AG04450 (cell line): ENCODE measurements at regions not wholly inside any gene's neighbourhood (a gene's known extent, or its start where the extent isn't known, plus 50 kb on each side); places are given as distances from the start of the nearest gene placed in this dataset.

Source experiments
- CTCF ChIA-PET: fragments of 300-600, 350-600 bp; formaldehyde crosslinking; extraction: SDS; loops from one replicate; lab custom pipeline; 2022; ENCODE audit warnings: antibody characterized with exemption, inconsistent platforms; lab: Charles Lee
- POLR2A ChIA-PET: fragments of 350-600 bp; formaldehyde crosslinking; extraction: SDS; loops from one replicate; lab custom pipeline; 2021; ENCODE audit warnings: antibody characterized with exemption, inconsistent platforms; lab: Yijun Ruan, JAX
- DNase-seq: peaks from one replicate; pipeline ENCODE4 v3.0.0-alpha.2; 2011; ENCODE audit warnings: low read depth, low spot score
- H3K27ac ChIP-seq: one replicate; pipeline ENCODE4 v1.5.1; 2012; ENCODE audit warnings: low read depth, low read length, control low read depth
- H3K27me3 ChIP-seq: one replicate; pipeline ENCODE4 v1.6.0; 2012; ENCODE audit warnings: low read length; ENCODE audit not compliant: control insufficient read depth, insufficient read depth
- H3K4me3 ChIP-seq: 2 replicates; pipeline ENCODE4 v1.5.1; 2011; ENCODE audit warnings: mild to moderate bottlenecking, low read depth, low read length, control low read depth
- H3K9me3 ChIP-seq: 2 replicates; pipeline ENCODE4 v1.5.1; 2012; ENCODE audit warnings: low read length; ENCODE audit not compliant: control insufficient read depth, insufficient read depth
- TF ChIP-seq, protein P1 (sequence below): IDR thresholded peaks from 2 replicates; pipeline ENCODE4 v1.5.1; 2011; ENCODE audit warnings: low read depth, low read length, control low read depth, inconsistent platforms

DNA sequence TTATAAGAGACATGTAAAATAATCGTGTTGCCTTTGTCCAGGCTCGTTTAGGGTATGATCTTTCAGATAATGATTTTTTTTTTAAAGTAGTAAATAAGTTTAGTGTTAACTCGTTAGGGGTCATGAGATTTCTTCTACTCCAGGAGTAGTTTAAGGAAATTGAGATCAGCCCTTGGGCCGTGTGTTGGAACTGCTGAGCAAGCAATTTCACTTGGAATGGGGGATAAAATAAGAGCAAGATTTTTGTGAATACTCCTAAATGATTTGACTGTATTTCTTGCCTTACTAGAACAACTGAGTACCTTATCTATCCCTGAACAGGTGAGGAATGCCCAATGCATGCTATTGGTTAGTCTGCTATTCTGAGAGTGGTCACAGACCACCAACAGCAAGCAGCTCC, 102.2 kb upstream of the SERPINE2 start:
- Histone ChIP-seq H3K27me3 (no peaks in the 10 kb centered on the region), H3K27ac (no peak overlapping the region), H3K9me3 (no peaks in the 10 kb centered on the region), H3K4me3 (no peak overlapping the region)
- DNase-seq, result no peak
- POLR2A ChIA-PET, result no interaction called here
- CTCF ChIA-PET, result no interaction called here
- TF ChIP-seq, protein P1, sequence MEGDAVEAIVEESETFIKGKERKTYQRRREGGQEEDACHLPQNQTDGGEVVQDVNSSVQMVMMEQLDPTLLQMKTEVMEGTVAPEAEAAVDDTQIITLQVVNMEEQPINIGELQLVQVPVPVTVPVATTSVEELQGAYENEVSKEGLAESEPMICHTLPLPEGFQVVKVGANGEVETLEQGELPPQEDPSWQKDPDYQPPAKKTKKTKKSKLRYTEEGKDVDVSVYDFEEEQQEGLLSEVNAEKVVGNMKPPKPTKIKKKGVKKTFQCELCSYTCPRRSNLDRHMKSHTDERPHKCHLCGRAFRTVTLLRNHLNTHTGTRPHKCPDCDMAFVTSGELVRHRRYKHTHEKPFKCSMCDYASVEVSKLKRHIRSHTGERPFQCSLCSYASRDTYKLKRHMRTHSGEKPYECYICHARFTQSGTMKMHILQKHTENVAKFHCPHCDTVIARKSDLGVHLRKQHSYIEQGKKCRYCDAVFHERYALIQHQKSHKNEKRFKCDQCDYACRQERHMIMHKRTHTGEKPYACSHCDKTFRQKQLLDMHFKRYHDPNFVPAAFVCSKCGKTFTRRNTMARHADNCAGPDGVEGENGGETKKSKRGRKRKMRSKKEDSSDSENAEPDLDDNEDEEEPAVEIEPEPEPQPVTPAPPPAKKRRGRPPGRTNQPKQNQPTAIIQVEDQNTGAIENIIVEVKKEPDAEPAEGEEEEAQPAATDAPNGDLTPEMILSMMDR, result no peak

DNA sequence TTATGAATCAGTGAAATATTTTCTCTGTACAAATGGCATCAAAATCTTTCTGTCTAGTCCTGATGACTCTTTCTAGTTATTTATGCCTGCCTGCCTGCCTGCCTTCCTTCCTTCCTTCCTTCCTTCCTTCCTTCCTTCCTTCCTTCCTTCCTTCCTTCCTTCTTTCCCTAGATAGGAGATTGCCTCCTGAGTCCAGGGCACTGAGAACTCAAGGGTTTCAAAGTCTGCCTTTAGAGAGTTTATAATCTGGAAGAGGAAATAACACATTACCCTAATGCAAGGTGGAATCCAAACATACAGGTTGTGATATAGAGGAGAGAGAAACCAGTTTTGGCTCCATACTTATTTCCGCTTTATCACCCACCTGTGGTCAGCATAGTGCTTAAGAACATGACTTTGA, 98.1 kb upstream of the SERPINE2 start:
- no peak for DNase-seq
- CTCF ChIA-PET, result no interaction called here
- Histone ChIP-seq H3K27me3 (no peaks in the 10 kb centered on the region), H3K27ac (no peak overlapping the region), H3K4me3 (no peak overlapping the region), H3K9me3 (no peaks in the 10 kb centered on the region)
- TF ChIP-seq, protein P1, result no peak
- POLR2A ChIA-PET, result no interaction called here

DNA sequence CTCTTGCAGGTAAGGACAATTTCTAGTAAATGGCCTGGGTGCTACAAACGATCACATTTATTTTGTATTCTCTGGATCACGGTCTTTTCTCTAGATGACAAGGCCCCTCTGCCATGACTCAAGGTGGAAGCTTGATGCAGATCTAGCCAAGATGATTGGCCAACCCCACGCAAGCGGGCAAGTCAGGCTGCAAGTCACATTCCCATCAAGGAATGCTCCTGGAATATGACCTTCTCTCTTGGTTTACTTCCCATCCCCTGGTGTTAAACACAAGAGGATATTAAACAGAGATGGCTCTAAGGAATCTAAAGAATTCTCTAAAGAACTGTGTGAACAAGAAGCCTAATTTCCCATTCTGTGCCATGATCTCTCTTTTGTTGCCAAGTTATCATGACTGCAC, 97.3 kb upstream of the SERPINE2 start:
- POLR2A ChIA-PET, result no interaction called here
- Histone ChIP-seq H3K9me3 (no peaks in the 10 kb centered on the region), H3K4me3 (no peak overlapping the region), H3K27ac (no peak overlapping the region), H3K27me3 (no peaks in the 10 kb centered on the region)
- TF ChIP-seq, protein P1, result no peak
- DNase-seq, result no peak
- CTCF ChIA-PET, result interaction anchor here (0.6 kb wide), 1 partner anchor 178 kb away, joined by 3 read pairs; no protein-coding TSS in a partner anchor

DNA sequence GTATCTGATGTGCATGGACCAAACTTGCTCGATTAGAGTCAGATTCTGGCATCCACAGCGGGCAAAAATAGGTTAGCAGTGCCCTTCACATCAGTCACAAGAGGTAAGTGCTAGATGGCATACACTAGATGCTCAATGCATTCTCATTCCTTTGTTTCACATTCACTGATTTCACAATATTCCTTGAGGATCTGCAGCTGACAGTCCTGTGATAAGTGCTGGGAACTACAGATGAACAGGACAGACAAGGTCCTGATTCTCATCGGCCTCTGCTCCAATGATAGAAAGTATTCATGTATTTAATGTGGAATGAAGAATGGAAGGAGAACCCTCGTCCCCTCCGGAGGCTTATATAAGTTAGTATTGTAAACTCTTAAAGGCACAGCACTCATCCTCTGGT, 96.8 kb upstream of the SERPINE2 start:
- no peaks in the 10 kb centered on the region for H3K9me3 ChIP-seq
- ChIA-PET CTCF (no interaction called here), POLR2A (interaction anchor here (0.6 kb wide), 1 partner anchor 117 kb away, joined by 3 read pairs; no protein-coding TSS in a partner anchor)
- H3K27me3 ChIP-seq, result no peaks in the 10 kb centered on the region
- H3K27ac ChIP-seq, result no peak overlapping the region
- no peak for DNase-seq
- TF ChIP-seq, protein P1, result no peak
- H3K4me3 ChIP-seq, result no peak overlapping the region

DNA sequence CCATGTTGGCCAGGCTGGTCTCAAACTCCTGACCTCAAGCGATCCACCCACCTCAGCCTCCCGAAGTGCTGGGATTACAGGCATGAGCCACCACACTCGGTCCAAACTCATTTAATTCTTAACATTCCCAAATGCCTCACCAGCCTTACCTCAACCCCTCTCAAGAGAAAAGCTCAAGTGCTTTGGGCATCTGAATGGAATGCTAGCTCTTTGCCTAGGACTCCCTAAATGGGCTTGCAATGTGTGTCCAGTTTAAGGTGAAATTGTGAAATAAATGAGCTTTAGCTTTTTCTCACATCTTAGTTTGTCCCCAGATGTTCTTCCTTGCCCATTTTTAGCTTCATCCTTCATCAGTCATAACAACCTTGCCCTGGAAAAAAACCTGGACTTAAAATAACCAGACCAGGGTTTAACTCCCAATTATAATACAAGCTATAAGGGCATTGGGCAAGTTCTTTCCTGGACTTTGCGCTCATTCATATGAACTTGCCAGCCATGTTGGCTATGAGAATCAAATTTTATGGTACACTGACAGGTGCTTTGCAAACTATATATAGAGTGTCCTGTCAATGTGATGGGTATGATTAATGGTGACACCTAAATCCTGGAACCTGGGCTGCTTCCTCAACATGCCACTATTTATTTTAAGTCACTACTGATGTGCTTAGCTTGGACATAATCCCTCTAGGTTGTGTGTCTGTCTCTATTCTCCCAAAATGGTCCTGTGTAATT, 95.1 kb upstream of the SERPINE2 start:
- no peak for DNase-seq
- no peaks in the 10 kb centered on the region for H3K9me3 ChIP-seq
- H3K27ac ChIP-seq, result no peak overlapping the region
- CTCF ChIA-PET, result interaction anchor here (0.7 to 1.6 kb wide), 2 partner anchors 140 to 164 kb away, joined by 3 read pairs; no protein-coding TSS in a partner anchor
- POLR2A ChIA-PET, result no interaction called here
- TF ChIP-seq, protein P1, result no peak
- H3K4me3 ChIP-seq, result no peak overlapping the region
- H3K27me3 ChIP-seq, result no peaks in the 10 kb centered on the region
